ENCODE measurements at regions not wholly inside any gene's neighbourhood (a gene's known extent, or its start where the extent isn't known, plus 50 kb on each side); places are given as distances from the start of the nearest gene placed in this dataset.

DNA sequence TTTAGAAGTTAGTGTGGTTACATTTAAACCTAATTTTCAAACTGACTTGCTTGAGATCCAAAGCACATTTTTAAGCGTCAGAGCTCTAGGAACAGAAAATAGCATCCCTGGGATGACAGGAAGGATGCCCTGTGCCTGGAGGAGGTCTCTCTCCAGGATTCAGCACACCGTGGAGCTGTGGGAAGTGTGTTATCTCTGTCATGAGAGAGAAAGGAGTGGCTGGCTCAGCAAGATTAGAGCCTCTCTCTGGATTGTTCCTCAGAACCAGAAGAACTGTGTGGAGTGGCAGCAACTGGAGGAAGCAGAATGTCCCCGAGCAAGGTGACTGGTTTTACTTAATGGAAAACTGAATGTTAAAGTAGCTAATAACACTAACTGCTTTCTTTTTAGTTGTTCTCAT is 233.6 kb upstream of the TGFBR2 start:
- DNase-seq: no peak

DNA sequence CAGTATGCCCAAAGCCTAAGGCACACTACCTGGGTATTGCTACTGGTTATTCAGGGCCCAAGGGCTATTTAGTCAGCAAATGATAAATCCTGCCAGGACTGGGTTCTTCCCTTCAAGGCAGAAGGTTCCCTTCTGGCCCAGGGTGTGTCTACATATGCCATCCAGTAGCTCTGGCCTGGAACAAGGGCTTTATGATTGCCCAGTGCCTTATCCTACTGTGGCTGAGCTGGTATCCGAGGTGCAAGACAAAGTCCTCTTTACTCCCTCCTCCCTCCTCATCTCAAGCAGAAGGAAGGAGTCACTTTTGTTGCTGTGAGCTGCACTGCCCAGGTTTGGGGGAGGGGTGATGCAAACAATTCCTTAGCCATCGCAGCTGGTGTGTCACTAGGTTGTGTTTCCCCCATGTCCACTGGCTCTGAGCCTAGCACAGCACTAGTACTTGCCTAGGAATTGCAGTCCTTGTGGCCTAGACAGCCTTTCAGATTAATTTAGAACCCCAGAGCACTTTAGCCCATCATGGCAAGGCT is 221.8 kb upstream of the TGFBR2 start:
- DNase-seq: peak; percentile 2

DNA sequence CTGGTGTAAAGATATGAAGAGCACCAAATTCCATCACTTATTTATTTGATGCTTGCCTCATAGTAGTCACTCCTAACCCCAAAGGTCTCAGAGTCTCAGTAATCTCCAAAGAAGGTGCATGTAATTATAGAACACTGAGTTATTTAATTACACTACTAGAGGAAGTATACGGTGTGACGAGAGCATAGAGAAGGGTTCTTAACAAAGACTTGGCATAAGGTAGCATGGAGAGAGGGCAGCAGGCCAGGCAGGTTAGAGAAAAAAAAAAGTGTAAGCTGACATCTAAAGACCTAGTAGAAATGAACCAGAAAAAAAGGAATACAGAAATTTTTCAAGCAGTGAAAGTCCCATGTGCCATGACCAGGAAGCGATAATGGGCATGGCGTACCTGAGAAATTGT is 213.3 kb upstream of the TGFBR2 start:
- DNase-seq: no peak

DNA sequence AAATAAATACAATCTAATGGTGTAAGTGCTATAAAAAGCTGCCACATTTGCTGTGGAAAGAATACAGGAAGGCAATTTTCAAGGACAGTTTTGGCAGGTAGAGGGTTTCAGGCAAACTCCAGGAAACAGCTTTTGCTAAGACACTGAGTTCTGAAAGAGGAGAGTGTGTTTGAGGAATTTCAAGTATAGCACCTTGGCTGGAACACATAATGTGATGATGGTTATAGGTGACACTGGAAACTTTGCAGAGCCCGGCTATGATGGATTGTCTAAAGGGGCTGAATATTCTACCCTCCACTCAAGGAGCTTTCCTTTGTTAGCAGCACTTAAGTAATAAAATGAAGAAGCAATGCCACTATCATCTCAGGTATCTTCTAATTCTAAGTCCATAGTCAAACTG is 209.4 kb upstream of the TGFBR2 start:
- no peak for DNase-seq

DNA sequence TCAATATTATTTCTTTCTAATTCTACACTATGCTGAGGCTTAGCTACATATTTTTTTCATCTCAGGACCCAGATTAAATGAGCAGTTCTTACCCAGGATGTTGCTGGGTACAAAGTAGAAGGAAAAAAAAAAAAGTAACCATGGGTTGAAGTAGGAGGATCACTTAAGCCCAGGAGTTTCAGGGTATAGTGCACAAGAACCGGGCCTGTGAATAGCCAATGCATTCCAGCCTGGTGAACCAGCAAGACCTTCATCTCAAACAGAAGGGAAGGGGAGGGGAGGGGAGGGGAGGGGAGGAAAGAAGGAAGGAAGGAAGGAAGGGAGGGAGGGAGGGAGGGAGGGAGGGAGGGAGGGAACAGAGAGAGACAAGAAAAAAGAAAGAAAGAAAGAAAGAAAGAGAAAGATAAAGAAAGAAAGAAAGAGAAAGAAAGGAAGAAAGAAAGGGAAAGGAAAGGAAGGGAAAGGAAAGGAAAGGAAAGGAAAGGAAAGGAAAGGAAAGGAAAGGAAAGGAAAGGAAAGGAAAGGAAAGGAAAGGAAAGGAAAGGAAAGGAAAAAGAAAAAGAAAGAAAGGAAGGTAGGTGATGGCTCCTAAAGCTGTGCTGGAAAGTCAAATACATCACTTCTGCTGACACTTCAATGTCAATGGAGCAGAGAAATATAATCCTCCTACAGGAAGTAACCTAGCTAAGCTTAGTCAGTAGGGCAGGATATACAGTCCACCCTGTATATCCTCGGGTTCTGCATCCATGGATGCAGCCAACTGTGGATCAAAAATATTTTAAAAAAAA is 206.8 kb upstream of the TGFBR2 start:
- DNase-seq: peak; percentile 5

DNA sequence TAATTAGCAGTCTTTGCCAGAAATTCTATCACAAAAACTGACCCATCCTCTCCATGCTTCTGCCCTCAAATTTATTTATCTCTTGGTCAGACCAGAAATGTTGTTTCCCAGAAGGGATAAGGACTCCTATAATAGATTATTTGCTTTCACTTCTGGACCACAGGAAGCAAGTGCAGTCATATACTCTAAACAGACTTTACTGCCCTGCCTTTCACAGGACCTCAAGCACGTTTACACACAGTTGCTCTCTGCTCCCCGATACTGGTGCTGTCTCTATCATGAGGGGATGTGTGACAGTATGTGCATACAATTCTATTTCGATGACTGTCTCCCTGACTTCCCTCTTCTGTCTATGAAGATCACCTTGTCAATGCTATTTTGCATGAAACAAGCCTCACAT is 205.5 kb upstream of the TGFBR2 start:
- DNase-seq: no peak

DNA sequence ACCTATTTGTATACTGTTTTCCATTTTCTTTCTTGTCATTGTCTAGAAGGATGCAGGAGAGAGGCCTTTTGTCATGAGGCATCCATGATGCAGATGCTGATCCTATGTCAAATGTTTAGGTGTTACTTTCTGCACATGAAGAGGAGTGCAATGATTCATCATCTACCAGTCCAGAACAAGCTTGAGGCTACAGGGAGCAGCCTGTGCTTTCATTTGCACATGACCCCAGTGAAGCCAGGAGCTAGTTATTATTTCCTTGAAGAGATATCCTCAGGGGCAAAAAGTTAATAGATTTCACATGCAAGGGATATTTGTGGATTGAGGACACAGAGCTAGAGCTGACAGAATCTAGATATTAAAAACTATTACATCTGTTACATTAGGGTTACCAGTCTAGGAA is 204.4 kb upstream of the TGFBR2 start:
- peak; percentile 2 for DNase-seq

DNA sequence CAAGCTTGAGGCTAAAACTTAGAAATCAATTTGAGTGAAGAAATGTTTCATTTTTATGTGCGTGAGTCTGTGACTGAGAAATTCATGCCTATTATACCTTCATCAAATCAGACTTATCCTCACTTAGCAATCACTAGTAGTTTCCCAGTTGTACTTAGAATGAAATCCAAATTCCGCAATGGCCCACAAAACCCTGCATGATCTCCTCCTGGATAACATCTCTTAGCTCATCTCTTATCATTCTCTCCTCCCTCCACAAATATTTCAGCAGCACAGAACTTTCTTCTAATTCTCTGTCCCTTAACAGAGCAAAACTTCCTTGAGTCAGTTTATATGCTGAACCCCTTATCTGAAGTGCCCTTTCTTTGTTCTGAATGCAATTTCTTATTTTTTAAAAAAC is 198.8 kb upstream of the TGFBR2 start:
- DNase-seq: no peak

DNA sequence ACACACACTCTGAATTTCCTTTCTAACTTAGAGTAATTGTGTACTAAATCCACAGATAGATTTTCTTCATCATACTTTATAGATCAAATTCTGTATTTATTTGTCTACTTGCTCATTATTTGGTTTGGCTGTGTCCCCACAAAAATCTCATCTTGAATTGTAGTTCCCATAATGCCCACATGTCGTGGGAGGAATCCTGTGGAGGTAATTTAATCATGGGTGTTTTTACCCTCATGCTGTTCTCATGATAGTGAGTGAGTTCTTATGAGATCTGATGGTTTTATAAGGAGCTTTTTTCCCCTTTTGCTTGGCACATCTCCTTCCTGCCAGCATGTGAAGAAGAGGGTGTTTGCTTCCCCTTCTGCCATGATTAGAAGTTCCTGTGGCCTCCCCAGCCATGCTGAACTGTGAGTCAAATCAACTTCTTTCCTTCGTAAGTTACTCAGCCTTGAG is 198.3 kb upstream of the TGFBR2 start:
- DNase-seq: peak; percentile 68

DNA sequence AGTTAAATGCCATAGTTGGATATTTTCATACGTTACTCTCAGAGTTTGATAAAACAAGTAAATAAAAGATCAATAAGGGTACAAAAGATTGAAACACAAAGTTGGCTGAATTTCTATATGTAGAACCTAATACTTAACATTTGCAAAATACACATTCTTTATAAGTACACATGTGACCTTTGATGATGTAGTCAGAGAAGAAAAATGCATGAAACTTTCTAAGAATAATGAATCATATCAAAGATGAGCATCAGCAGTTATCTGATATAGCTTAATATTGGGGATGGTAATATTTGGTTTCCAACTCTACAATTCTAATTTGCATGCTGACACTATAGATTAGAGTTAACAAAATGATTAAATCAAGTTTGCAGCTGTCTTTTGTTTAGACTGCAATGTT is 188.0 kb upstream of the TGFBR2 start:
- no peak for DNase-seq

DNA sequence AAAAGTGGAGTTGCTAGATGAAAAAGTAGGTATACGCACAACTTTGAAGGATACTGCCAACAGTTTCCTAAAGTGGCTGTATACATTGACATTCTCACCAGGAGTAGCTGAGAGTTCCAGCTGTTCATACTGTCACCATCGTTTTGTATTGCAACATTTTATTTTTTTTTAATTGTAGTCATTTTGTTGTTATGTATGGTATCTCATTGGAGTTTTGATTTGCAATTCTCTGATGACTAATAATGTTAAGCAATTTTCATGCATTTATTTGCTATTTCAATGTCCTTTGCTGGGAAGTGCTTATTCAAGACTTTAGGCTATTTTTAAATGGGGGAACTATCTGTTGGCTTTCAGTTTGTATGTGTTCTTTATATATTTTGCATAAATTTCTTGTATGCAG is 185.1 kb upstream of the TGFBR2 start:
- DNase-seq: no peak

DNA sequence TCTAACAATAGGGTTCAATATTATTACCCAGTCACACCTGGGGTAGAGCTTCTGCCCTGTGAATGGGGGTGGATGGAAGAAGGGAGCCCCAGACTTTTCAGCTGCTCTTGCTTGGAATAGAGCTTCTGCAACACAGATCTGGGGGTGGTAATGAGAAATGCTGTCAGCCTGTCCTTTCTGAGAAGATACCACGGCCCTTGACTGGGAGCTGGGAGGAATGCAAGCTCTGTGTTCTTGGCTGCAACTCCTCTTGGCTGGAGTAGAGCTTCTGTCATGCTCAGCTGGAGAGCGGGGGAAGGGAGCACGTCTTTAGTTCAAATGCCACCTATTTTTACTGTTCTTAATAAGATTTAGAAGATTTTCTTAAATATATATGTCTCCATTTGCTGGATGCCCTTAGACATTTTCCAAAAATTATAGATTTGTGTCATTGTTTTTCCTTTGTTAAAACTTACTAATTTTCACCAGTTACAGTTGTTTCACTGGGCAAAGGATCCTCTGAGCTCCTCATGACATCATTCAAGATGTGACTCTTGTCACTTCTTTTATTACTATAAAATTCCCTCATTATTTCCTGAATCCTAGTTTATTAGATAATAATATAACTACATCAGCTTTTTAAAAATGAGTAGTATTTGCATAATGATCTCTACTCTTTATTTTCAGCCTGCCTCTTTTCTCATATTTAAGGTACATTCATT is 180.0 kb upstream of the TGFBR2 start:
- DNase-seq: no peak

DNA sequence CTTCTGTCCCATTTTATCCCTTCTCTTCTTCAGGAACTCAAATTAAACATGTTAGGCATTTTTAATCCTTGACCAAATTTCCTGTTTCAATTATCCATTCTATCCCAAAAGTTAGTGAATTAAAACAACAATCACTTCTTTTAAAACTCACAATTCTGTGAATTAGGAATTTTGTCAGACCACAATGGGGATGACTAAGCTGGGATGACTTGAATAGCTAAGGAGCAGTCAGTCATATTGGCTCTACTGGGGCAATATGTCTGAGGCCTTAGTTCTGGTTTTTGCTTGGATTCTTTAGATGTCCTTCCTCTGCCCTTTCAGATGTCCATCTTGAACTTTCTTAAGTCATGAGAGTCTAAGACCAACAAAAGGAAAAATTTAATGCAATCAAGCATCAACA is 178.2 kb upstream of the TGFBR2 start:
- no peak for DNase-seq

DNA sequence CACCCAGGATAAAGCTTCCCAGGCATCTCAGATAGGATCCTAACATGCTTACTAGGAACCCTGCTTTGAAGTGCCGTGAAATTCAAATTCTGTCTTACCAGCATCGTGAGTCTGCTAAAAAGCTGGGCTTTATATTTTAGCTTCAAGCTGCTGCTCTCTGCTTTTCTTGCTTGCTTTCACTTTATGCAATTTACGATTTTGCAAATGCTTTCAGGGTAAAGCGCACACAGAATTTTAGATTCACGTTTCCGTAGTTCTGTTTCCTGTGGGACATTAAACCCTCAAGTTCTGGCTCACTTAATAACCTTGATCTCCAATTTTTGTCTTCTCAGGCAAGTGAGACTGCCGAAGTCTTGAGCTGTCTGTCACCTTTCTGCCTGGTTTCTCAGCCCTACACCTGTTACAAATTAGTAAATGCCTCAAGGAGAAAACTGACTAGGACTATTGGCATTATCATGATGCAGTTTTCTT is 170.5 kb upstream of the TGFBR2 start:
- DNase-seq: no peak

DNA sequence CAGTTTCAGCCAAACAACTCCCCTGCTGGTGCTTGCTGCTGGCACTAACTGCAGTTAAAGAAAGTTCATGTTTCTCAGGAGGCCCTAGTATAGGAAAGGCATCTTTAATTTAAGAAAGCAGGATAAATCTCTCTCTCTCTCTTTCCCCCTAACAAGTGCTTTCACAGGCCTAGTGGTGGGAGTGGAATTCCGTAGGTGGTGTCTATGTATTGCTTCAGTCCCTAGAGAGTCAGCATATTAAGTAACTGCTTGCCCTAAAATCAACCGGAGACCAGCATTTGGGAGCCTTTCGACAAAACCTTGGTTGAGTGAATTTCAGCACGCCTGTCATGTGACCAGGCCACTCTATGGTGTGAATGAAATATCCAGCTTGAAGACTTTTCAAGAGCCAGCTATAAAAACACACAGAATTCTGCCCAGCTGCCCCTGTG is 169.2 kb upstream of the TGFBR2 start:
- DNase-seq: no peak

DNA sequence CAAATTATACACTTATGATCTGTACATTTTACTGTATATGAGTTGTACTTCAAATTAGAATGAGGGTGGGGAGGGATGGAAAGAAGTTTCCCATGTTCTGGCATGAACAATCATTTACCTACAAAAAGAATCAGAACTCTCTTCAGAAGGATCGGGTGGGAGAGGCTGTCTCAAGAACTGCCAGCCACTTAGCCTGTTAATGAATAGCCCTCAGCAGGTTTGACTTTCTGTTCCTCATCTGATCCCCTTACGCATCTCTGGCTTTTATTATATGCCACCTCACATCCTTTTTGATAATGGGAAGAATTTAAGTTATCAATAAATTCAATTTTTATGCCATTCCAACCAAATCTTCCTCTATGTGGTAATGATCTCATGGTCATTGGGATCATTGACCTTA is 168.3 kb upstream of the TGFBR2 start:
- DNase-seq: no peak

DNA sequence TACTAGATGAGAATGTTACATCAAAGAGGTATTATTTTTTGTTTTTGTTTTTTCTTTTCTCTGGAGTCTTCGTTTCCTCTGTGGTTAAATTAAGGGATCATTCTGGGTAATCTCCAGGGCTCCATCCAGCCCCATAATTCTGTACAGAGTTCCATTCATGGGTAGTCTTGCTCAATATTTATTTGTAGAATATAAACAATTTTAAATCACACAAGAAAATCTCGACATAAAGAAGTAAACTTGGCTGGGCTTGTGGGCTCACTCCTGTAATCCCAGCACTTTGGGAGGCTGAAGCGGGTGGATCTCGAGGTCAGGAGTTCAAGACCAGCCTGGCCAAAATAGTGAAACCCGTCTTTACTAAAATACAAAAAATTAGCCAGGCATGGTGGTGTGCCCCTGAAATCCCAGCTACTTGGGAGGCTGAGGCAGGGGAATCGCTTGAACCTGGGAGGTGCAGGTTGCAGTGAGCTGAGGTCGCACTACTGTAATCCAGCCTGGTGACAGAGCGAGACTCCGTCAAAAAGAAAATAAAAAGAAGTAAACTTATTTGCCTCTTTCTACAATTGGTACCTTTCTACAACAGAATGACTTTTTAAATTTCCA is 166.8 kb upstream of the TGFBR2 start:
- DNase-seq: no peak

DNA sequence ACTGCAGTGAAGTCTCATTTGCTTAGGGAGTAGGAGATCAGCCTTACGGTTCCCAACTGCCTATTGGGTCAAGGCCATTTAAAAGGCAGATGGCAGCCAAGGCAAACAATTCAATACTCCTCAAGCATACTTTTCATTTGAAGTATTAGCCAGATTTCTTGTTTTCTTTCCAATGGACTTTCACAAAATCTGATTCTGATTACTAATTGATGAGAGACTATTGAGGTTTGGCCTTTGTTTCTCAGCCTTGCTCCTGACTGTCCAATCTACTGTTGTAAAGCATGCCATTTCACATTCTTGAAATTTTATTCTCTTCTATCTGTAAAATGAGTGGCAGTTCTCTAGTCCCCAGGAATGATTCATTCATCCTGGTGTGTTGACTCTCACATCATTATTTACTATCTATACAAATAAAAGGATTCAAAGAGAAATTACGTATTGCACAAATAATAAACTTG is 166.2 kb upstream of the TGFBR2 start:
- no peak for DNase-seq

DNA sequence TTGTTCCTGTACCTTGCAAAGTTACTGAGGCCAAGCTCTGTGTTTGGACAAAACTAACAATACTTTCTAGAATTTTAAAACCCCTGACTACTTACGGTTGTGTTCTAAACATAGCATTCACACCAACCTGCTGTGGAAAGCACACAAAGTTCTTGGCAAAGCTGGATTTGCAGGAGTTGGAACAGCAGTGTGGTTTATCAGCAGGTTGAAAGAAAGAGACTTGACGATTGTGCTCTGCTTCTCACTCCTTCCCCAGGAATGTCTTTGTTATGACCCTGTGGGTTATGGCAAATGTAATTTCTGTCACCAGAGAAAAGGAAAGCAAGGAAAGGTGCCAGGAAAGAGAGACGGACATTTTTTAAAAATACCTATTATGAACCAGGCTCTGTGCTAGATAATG is 165.5 kb upstream of the TGFBR2 start:
- DNase-seq: no peak

DNA sequence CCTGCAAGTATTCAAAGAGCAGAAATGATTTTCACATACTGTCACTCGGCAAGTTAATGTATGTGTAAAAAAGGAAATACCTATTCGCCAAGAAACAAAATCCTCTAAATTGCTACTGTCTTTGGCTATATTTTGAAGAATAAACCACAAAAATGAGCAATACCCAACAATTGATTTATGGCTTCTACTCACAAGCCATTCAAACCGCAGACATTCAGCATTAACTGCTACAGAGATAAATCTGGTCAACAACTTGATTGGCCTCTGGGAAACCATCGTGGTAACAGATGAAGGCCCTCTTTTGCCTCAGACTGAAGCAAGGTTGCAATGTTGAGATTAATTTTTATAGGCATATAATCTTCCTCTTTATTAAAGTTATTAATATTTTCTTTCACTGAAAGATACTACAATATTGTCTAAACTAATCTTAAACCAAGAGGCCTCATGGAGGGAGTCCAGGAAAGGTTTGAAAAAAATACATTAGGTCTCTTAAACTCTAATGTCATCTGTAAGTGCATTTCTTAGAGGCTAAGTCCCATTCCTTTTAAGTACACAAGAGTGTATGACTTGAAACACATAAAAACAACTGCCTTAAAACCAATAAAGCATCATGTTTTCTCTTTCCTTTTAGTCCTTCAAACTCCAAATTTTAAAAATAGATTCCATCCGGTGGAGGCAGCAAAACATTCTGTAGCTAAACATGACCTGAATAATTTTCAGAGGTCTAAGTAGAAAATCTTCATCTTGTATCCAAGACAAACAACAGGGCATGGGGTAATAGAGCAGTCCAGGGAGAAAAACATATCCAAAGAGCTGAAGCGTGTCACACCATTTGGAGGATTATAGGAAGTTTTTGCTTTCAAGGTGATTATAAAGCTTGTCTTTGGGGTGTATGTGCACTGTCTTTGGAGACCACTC is 162.4 kb upstream of the TGFBR2 start:
- no peak for DNase-seq

DNA sequence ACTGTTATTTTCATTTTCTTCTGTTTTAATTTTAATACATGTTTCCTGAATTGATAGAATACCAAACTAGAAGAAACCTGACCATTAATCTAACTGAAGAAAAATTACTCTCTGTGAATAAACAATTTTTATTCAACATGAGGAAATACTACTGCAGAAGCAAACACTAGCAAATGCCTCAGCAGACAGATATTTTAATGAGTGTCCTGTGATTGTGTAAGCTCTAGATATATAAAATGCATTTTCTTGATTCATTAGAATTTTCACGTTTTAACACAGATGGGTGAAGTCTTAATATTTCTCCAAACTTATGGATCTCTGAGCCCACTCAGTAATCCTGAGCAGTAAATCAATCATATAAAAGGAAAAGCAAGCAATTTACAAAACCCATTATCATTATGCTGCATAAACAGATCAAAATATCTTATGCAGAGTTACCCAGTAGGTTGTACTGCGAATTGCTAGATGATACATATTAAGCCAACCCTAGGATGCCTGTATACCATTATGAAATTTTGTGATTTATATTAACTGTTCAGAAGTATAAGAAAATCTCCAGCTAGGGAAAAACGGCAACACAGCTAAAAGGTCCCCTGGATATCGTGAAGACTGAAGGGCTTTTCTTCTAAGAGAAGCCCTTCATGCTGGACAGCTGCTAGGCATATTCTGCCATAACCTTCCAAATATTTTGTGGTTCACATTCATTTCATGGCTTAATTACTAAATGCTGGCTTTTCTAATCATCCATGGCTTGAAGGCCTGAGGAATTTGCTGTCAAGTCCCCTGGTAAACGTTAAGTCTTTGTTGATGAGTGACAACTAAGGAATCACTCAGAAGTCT is 157.7 kb upstream of the TGFBR2 start:
- DNase-seq: no peak

DNA sequence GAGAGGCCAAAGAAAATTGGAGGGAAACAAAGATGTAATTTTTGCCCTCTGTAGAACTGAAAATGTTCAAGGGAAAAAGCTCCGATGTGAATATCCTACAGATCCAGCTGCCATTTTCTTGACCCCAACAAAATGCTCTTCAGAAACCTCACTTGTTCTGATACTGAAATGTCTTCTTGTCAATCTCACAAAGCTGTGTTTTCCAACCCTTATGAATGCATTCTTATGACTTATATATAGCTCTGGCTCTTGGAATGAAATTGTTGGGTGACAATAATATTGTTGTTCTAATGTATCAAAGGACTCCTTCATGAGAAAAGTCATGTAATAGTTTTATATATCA is 157.1 kb upstream of the TGFBR2 start:
- no peak for DNase-seq

All from NCI-H69 (cell line).